GM19438 (cell line): ENCODE measurements at regions not wholly inside any gene's neighbourhood (a gene's known extent, or its start where the extent isn't known, plus 50 kb on each side); places are given as distances from the start of the nearest gene placed in this dataset.
"Not testable (repeated sequence)": the region's sequence is repeated elsewhere in the genome, so short reads cannot be mapped to it uniquely, and the experiment has no call there.

Experiments used
- ATAC-seq: cut with Tn5 transposase; IDR thresholded peaks from one replicate; pipeline ENCODE4 v1.9.1; 2021; ENCODE audit warnings: low read depth; ENCODE audit not compliant: unreplicated experiment

DNA sequence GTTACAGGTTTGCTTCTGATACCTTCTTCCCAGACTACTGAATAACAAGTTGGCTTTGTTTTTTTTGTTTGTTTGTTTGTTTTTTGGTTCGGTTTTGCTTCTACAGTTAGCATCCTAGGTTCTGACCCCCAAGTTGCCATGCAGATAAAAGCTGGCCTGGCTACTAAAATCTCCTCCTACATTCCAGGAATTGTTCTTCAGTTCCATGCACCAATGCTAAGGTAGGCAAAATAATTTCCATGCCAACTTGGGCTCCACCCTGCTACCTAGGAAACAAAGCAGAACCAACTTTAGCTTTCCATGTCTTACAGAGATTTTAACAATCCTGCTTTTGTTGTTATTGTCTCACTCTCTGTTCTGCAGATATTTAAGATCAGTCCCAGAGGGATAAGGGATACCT is 495.5 kb upstream of the SOX9 start:
- no peak for ATAC-seq

DNA sequence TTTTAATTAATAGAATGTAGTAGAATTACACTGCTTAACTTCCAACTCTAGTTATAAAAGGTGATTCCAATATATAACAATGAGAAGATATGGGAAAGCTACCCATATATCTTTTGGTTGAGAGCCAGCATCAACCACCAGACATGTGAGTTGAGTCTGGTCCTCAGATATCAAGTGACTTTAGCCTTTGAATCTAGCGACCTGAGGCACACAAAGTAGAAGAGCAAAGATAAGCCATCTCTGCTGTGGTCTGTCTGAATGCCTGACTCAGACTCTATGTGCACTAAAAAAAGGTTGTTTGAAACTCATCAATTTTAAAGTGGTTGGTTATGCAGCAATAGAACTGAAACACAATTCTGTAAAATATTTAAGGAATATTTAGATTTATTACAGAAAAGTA is 492.5 kb upstream of the SOX9 start:
- no peak for ATAC-seq

DNA sequence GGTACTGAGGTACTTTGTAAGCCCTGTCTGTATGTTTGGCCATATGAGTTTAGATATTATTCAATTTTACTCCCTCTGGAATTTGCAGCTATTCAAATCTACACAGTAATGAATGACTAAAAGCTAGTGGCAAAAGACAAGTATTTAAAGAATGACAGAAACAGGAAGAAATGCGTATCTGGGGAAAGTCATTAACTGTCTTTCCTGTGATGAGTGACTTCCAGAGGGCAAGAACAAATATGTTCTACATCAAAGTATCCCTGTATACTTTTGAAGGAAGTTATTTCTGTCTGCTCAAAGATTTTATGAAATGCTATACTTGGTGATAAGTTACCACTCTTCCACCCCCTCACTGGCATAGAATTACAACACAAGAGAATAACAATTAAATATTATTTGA is 489.3 kb upstream of the SOX9 start:
- no peak for ATAC-seq

DNA sequence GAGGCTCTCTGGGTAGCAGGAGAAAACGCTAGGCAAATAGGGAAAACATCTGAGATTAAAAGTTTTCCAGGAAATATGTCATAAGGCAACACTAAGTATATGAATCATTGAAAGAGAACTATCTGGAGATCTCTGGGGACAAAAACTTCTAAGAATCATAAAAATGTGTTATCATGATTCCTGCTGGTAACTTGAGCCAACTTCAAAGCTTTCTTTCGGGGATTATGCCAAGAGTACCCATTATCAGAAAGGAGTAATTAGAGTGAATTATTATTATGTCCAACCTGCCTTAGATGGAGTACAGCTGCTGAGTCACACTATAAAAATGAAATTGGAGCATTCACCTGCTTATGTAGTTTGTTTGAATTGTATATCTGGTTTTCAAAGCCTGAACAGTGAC is 488.5 kb upstream of the SOX9 start:
- no peak for ATAC-seq

DNA sequence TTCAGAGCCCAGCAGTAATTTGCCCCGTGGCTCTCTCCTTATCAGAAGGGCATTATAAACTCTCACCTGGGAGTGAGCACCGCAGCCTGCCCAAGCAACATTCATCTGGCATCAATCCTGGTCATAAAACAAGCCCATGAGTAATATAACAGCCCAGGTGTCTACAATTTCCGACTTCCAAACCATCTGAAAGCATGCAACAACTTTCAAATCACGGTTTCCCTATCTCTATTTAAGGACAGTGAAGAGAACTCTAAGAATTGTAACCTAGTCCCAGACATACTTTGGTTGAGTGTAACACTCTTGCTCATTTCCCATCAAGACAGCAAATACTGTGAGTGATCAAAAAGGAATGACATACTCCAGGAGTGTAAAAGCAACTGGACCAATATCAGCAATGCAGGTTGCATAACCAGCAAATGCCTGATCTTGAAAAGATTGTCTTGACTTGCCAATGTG is 487.4 kb upstream of the SOX9 start:
- no peak for ATAC-seq

DNA sequence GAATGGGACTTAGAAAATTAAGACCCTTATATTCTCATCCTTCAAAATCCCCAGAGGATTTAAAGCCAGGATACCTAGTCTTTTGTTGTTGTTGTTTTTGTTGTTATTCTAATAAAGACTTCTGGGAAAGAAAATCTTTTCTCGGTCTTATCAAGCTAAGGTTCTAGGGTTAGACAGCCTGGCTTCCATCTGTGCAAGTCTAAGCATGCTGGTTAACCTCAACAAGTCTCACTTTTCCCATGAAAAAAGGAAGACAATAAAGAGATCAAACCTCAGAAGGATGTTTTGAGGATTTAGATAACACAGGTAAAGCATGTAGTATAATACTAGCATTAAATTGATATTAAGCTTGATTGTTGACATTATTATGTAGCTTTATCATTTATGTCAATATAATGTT is 486.4 kb upstream of the SOX9 start:
- no peak for ATAC-seq

DNA sequence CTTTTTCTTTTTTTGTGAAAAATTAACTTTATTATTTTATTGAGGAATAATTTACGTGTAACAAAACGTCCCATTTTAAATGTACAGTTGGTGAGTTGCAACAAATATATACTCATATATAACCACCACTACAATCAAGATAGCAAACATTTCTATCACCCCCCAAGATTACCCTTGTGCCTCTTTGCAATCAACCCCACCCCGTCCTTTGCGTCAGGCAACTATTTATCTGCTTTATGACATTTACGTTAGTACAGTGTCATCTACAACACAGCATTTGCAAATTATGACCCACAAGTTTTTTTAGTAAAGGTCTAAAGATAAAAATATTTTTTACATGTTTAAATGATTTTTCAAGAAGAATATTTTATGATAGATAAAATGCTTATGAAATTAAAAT is 485.6 kb upstream of the SOX9 start:
- ATAC-seq = no peak

DNA sequence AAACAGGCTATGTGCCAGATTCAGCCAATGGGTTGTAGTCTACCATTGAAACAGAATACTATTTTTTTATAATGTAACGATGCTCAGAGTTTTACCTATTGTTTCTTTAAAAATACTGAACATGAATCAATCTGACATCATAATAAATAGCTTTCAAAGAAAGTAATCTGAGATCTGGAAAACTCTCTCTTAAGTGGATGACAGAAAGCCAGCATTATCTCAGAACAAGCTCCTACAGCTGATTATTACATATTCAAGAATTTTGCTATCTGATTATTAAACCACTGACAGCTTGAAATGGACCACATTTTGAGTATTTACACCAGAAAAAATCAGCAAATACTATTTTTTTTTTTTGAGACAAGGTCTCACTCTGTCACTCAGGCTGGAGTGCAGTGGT is 484.2 kb upstream of the SOX9 start:
- no peak for ATAC-seq

DNA sequence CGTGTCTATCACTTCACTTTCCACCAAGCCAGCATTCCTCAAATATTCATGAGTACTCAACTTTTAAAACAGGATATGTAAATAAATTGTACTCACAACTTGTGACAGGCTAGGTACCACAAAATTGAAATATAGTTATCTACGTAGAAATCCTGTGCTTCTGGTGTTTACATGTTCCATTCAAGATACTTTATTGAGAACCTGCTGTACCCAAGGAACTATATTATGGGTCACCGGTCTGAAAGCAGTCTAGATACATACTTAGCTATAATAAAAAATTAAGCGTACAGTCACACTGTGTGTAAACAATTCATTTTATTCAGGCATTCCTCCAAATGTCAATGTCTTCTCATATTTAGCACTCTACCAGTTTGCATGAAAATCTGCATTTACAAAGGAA is 482.2 kb upstream of the SOX9 start:
- no peak for ATAC-seq

DNA sequence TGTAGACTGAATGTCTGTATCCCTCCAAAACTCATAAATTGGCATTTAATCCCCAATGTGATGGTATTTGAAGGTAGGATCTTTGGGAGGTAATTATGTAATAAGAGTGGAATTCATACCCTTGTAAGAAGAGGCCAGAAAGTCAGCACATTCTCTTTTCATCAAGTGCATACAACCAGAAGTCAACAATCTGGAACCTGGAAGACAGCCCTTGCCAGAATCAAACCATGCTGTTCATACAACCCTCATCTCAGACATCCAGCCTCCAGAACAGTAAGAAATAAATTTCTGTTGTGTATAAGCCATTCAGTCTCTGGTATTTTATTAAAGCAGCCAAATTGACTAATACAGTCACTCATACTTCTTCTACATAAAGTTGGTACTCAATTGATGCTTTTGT is 481.0 kb upstream of the SOX9 start:
- ATAC-seq = no peak

DNA sequence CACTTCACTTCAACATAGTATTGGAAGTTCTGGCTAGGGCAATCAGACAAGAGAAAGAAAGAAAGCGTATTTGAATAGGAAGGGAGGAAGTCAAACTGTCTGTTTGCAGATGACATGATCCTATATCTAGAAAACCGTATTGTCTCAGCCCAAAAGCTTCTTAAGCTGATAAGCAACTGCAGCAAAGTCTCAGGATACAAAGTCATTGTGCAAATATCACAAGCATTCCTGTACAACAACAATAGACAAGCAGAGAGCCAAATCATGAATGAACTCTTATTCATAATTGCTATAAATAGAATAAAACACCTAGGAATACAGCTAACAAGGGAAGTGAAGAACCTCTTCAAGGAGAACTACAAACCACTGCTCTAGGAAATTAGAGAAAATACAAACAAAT is 473.9 kb upstream of the SOX9 start:
- ATAC-seq = not testable (repeated sequence)

DNA sequence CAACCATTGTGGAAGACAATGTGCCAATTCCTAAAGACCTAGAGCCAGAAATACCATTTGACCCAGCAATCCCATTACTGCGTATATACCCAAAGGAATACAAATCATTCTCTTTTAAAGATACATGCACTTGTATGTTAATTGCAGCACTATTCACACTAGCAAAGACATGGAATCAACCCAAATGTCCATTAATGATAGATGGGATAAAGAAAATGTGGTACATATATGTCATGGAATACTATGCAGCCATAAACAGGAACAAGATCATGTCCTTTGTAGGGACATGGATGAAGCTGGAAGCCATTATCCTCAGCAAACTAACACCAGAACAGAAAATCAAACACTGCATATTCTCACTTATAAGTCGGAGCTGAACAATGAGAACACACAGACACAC is 472.5 kb upstream of the SOX9 start:
- not testable (repeated sequence) for ATAC-seq

DNA sequence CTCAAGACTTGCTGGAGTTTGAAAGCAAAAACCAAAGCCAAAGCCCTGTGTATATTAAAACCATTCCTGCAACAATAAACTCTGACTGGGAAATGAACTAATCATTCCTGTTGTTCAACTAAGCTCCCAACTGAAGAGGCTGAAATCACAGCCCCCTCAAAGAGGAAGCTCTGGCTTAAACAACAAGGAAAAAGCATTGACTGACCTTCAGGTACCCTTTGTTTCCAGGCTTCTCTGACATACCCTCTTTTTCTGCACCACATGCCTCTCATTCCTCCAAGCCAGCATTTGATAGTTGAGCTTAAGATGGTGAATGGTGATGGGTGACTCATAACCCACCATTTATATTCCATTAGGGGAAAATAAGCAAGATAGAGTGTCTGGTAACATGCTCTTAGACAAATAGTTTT is 470.9 kb upstream of the SOX9 start:
- no peak for ATAC-seq

DNA sequence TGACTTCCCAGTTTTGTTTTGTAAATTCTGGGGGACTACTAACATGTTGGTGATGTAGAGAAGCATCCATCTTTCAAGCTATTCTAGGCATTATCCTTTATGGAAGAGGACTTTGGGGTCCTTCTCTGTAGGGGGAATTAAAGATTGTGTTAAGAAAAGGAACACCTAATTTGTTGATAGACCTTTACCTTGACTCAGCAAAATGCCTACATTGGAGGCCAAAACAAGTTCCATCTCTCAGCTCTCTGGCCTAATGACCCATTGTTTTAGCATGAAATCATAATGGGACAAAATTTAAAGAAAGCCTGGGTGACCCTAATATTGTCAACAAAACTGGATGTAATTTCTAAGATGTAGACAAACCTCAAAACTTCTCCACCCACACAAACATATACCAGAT is 465.3 kb upstream of the SOX9 start:
- ATAC-seq = no peak

DNA sequence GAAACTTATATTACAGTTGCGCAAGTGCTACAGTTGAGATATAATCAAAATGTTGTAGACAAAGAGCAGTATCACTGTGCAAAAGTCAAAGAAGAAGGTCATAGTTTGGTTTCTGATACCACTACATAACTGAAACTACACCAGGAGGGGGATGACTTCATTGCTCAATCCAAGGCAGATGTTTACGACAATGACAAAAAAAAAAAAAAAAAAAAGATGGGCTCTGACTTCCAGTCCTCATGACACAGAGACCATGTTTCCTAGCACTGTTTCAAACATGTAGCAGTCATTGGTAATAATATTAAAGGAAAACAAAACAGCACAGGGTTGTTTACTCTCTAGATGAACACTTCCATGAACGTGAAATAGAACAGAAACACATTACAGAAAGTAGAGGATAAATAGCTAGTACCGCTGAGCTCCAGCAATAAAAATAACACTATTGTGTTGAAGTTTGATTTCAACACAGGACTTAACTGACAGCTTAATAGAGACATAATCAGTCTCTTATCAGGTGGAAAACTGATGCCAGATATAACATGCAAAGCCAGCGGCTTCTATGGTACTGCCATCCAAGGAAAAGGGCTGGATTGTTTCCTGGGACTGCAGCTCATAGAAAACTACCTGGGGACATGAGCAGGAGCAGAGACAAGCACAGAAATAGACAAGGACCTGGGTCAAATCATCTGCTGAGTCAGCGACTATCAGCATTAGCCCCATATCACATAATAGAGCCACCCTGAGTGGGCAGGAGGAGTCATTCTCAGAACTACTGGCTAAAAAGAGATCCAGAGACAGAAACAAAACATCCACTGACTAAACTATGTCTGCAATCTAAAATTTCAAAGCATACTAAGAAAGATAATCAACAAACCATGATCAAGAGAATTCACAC is 463.6 kb upstream of the SOX9 start:
- ATAC-seq = no peak

DNA sequence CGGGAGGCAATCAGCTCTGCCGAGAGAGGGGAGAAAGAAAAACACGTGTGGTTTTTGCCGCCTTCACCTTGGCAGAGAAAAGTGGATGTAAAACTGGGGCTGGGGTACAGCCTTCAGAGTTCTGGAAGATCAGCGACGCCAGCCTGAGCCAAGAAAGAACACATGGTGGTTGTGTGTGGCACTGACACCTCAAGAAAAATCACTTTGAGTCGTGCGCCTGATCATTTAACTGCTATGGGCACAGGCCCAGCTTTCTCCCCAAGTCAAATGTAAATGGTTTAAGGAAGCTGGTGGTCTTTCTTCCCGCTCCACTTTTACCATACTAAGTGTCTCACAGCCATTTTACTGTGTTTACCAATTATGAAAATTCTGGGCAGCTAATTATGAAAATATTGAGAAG is 461.8 kb upstream of the SOX9 start:
- no peak for ATAC-seq

DNA sequence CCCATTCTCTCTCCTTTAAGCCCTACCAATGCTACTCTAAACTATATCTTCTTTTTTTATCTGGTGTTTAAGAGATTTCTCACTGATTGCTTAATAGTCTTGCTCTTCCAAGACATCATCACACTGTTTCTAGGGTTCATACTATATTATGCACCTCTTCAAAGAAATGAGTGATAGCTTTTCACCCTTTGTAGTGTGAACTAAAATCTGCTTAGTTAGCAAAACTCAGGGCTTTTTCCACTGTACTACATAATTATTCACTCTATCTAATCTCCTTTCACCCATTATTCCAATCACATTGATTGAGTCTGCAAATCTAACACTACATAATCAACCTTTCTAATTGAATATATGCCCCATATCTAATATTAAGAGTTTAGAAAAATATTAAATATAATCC is 456.0 kb upstream of the SOX9 start:
- no peak for ATAC-seq

DNA sequence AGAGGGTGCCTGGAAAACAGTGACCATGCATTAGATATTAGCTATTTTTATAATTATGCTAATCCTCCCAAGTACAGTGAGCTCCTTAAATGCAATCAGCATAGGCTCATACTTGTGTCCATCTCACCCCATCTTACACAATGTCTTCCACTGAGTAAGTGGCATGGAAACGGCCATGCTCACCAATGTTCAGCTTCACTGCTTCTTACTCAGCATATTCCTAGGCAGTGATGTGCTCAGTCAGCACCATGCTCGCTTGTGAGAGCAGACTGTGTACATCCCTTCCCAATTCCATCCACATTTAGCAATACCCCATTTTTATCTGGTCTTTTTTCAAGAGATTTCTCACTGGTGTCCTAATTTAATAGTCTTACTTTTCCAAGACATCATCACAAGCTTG is 454.8 kb upstream of the SOX9 start:
- no peak for ATAC-seq

DNA sequence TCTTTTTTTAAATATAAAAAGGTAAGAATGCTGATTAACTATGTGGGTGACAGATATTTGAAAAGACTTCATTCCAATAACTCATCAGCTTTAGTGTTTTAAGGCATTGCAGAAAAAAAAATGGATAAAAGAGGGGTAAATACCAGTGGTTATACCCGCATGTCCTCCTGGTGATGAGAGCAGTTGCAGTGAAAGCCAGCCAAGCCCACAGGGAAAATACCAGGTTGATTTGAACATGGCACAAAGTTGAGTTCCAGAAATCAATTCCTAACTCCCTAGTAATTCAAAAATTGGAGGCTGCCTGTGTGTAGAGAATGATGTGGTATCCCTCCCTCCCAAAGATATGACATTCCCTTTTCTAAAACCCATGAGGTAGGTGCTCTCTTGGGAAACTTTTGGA is 453.2 kb upstream of the SOX9 start:
- ATAC-seq = no peak

DNA sequence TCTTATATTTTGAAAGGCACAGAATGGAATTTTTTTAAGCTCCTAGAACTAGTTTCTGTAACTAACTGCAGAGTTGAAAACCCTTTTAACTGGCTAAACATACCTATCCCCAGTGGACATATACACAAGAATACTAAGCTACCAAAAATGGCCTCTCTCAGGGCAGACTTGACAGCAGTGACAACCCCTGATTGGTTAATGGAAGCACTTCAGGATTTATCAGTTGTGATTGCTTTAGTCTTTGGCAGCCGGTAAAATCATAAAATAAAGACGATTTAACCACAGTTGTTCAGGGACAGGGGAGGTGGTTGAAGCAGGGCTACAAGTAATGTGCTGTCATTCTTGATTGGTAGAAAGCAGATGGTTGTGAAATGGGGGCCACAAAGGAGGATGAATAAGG is 452.0 kb upstream of the SOX9 start:
- no peak for ATAC-seq

DNA sequence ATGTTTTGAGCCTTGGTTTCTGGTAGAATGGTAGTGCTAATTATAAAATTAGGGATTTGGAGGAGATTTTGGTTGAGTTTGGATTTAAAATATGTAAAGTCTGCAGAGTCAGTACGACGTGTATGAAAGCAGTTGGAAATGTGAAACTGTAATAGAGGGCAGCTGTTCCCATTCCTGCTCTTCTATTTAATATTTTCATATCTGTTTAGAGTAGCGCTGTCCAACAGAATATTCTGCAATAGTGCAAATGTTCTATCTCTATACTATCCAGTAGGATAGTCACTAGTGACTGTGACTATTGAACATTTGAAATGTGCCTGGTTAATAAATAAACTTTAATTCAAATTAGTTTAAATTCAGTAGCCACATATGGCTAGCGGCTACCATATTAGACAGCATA is 443.4 kb upstream of the SOX9 start:
- no peak for ATAC-seq

DNA sequence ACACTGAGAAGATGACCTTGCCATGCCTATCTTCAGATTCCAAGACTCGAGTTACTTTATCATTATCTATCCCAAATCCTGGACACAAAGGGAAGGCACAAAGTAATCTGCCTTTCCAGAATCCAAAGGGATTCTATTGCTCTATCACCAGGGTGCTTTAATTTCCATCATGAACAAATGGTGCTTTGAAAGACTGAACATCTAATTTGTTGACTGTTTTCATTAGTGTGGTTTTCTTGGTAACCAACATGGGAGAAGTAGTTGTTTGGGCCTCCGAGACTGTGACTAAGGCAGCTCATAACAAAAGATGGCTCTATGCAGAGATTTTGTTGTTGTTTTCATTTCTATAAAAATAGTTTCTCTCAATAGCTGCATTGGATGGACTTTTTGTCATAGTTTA is 441.0 kb upstream of the SOX9 start:
- no peak for ATAC-seq
